Neuronal stem cell (in vitro differentiated cells): ENCODE measurements at regions not wholly inside any gene's neighbourhood (a gene's known extent, or its start where the extent isn't known, plus 50 kb on each side); places are given as distances from the start of the nearest gene placed in this dataset.
A peak's percentile ranks its signal among the peaks of the same experiment; 100 is the strongest.

ENCODE experiments used
- DNase-seq: peaks from one replicate; pipeline ENCODE4 v3.0.0-alpha.2; 2013; ENCODE audit warnings: low spot score
- H2AFZ ChIP-seq: one replicate; pipeline ENCODE4 v1.6.1; 2013; ENCODE audit warnings: mild to moderate bottlenecking, low read length, inconsistent platforms
- H2AK5ac ChIP-seq: 2 replicates; pipeline ENCODE4 v1.6.1; 2013; ENCODE audit warnings: low read depth, mild to moderate bottlenecking, inconsistent platforms, low read length, moderate library complexity, mixed read lengths
- H2BK120ac ChIP-seq: 2 replicates; pipeline ENCODE4 v1.6.1; 2013; ENCODE audit warnings: low read depth, mild to moderate bottlenecking, inconsistent platforms, low read length, moderate library complexity, mixed read lengths
- H2BK12ac ChIP-seq: one replicate; pipeline ENCODE4 v1.6.1; 2013; ENCODE audit warnings: low read length, inconsistent platforms
- H2BK15ac ChIP-seq: 2 replicates; pipeline ENCODE4 v1.6.1; 2013; ENCODE audit warnings: mild to moderate bottlenecking, low read length, inconsistent platforms, mixed read lengths
- H2BK5ac ChIP-seq: one replicate; pipeline ENCODE4 v1.6.1; 2013; ENCODE audit warnings: inconsistent platforms, mild to moderate bottlenecking, low read length, moderate library complexity
- H3K14ac ChIP-seq: one replicate; pipeline ENCODE4 v1.6.1; 2013; ENCODE audit warnings: low read length, inconsistent platforms
- H3K18ac ChIP-seq: 2 replicates; pipeline ENCODE4 v1.6.1; 2013; ENCODE audit warnings: low read length, inconsistent platforms
- H3K23ac ChIP-seq: 2 replicates; pipeline ENCODE4 v1.6.1; 2013; ENCODE audit warnings: low read depth, mild to moderate bottlenecking, mixed read lengths, low read length, inconsistent platforms; ENCODE audit not compliant: poor library complexity
- H3K27ac ChIP-seq: replicated peaks from 3 replicates; pipeline ENCODE4 v1.5.1; 2013; ENCODE audit warnings: low read length, inconsistent platforms
- H3K27me3 ChIP-seq, 3 experiments: 2 replicates each; pipeline ENCODE4 v1.6.1; 2013; ENCODE audit warnings: low read length in 3 of 3, mild to moderate bottlenecking in 2 of 3, inconsistent platforms in 1 of 3, low read depth in 1 of 3, mixed read lengths in 1 of 3, moderate library complexity in 1 of 3; ENCODE audit not compliant: control insufficient read depth in 3 of 3, insufficient read depth in 3 of 3
- H3K36me3 ChIP-seq, 2 donors: replicated peaks in 1 of 2; 2 replicates each; pipeline ENCODE4 v1.6.1; 2013; ENCODE audit warnings: low read length in 2 of 2; ENCODE audit not compliant: control insufficient read depth in 2 of 2, insufficient read depth in 2 of 2
- H3K4ac ChIP-seq: 2 replicates; pipeline ENCODE4 v1.6.1; 2013; ENCODE audit warnings: inconsistent platforms, mild to moderate bottlenecking, low read length, moderate library complexity
- H3K4me1 ChIP-seq, 2 donors: 1 replicate in 1 of 2; 2 replicates in 1 of 2; pipeline ENCODE4 v1.6.1; 2013; ENCODE audit warnings: low read length in 2 of 2, low read depth in 1 of 2; ENCODE audit not compliant: control insufficient read depth in 2 of 2, insufficient read depth in 1 of 2
- H3K4me2 ChIP-seq: one replicate; pipeline ENCODE4 v1.6.1; 2013; ENCODE audit warnings: mild to moderate bottlenecking, low read length, inconsistent platforms; ENCODE audit not compliant: insufficient read depth, poor library complexity, severe bottlenecking
- H3K4me3 ChIP-seq, 2 donors: 2 replicates each; pipeline ENCODE4 v1.5.1; 2013; ENCODE audit warnings: low read length in 2 of 2, mild to moderate bottlenecking in 2 of 2, inconsistent platforms in 1 of 2, moderate library complexity in 1 of 2
- H3K79me1 ChIP-seq: one replicate; pipeline ENCODE4 v1.6.1; 2013; ENCODE audit warnings: low read depth, mild to moderate bottlenecking, inconsistent platforms, low read length, moderate library complexity
- H3K9ac ChIP-seq: one replicate; pipeline ENCODE4 v1.6.1; 2013; ENCODE audit warnings: mild to moderate bottlenecking, low read depth, low read length, inconsistent platforms; ENCODE audit not compliant: poor library complexity
- H3K9me3 ChIP-seq, 2 donors: replicated peaks in 1 of 2; 2 replicates each; pipeline versions ENCODE3 to v1.6.1; 2013; ENCODE audit warnings: low read length in 2 of 2, mild to moderate bottlenecking in 2 of 2, inconsistent platforms in 1 of 2, low read depth in 1 of 2, mixed read lengths in 1 of 2, moderate library complexity in 1 of 2; ENCODE audit not compliant: control insufficient read depth in 2 of 2, insufficient read depth in 1 of 2
- H4K8ac ChIP-seq: one replicate; pipeline ENCODE4 v1.6.1; 2013; ENCODE audit warnings: low read depth, mild to moderate bottlenecking, inconsistent platforms, low read length, moderate library complexity
- H4K91ac ChIP-seq: one replicate; pipeline ENCODE4 v1.6.1; 2013; ENCODE audit warnings: low read length, low read depth, mild to moderate bottlenecking, inconsistent platforms; ENCODE audit not compliant: poor library complexity
- WGBS, 2 donors: extraction: QIAGEN DNeasy Blood & Tissue Kit; methylation state at CpG; one replicate each; pipeline ENCODE4 v1.1.7; 2013; ENCODE audit warnings: missing lambda C conversion rate in 2 of 2, mixed read lengths in 1 of 2; ENCODE audit not compliant: insufficient read length in 2 of 2, insufficient replicate concordance in 1 of 2; ENCODE audit errors: extremely low coverage in 2 of 2; 5-methylcytosine and 5-hydroxymethylcytosine counted together

GRCh38 chr12:59077575-59078426 is 157.5 kb upstream of the LRIG3 start:
- Histone ChIP-seq H3K14ac (no peak overlapping the region), H3K27me3 (no peaks in the 10 kb centered on the region), H3K4me1 (peaks cover 1 to 12% of the 10 kb centered on the region in 2 donors), H2AK5ac (no peak overlapping the region), H3K4me2 (no peak overlapping the region), H3K79me1 (no peaks in the 10 kb centered on the region), H2BK15ac (no peak overlapping the region), H3K9ac (no peak overlapping the region), H3K18ac (no peak overlapping the region), H2BK5ac (no peak overlapping the region), H3K4ac (no peak overlapping the region), H3K23ac (no peak overlapping the region), H2BK12ac (no peak overlapping the region), H3K36me3 (no peaks in the 10 kb centered on the region), H2AFZ (peak overlapping the region; percentile 19), H3K27ac (no peak overlapping the region), H3K9me3 (no peaks in the 10 kb centered on the region), H4K91ac (no peak overlapping the region), H4K8ac (no peak overlapping the region), H2BK120ac (no peak overlapping the region), H3K4me3 (no peak overlapping the region)
- no peak for DNase-seq
- WGBS, 2 donors: no CpG with 5 or more reads among the region's 6 CpGs

DNA sequence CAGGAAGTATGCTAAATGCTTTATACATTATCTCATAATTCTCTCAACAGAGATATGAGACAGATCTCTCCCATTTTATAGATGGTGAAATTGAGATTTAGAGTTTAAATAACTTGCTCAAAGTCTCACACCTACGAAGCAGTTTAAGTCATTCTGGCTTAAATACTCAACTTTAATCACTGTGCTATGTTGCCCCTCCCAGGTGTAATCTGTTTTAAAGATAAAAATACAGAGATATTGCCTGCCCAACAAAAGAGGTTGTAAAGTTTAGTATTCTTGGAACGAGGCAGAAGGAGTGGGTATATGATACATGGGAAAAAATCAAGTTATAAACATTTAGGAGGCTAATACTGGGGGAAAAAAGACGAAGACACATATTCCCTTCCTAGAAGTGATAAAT is 156.8 kb upstream of the LRIG3 start:
- DNase-seq: no peak
- Histone ChIP-seq H2AK5ac (no peak overlapping the region), H4K91ac (no peak overlapping the region), H3K4me1 (peaks cover 1 to 12% of the 10 kb centered on the region in 2 donors), H4K8ac (no peak overlapping the region), H3K14ac (no peak overlapping the region), H3K23ac (no peak overlapping the region), H3K27ac (no peak overlapping the region), H3K18ac (no peak overlapping the region), H3K36me3 (no peaks in the 10 kb centered on the region), H3K27me3 (no peaks in the 10 kb centered on the region), H2AFZ (peak overlapping the region; percentile 19), H3K9ac (no peak overlapping the region), H3K79me1 (no peaks in the 10 kb centered on the region), H2BK5ac (no peak overlapping the region), H2BK15ac (no peak overlapping the region), H3K9me3 (no peaks in the 10 kb centered on the region), H2BK120ac (no peak overlapping the region), H2BK12ac (no peak overlapping the region), H3K4me2 (no peak overlapping the region), H3K4me3 (no peak overlapping the region), H3K4ac (no peak overlapping the region)
- WGBS, 2 donors: no CpG with 5 or more reads among the region's 3 CpGs

DNA sequence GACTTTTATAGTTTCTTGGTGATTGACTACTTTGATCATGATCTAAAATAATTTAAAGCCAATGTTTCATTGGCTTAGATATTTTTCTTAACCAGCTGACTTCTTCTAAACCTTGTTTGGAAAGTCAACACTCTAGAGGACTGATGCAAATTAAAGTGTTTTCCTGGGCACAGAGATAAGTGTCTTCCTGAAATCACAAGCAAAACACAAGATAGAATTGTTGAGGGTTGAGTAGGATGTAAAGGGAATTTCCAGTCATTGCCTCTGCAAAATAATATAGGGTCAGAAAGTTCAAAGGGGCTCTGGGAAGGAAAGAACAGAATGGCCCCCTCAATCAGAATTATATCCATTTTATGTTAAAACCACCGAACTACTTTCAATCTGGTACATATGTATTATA is 156.3 kb upstream of the LRIG3 start:
- no CpG with 5 or more reads among the region's 1 CpG for WGBS, 2 donors
- no peak overlapping the region for H2BK120ac ChIP-seq

DNA sequence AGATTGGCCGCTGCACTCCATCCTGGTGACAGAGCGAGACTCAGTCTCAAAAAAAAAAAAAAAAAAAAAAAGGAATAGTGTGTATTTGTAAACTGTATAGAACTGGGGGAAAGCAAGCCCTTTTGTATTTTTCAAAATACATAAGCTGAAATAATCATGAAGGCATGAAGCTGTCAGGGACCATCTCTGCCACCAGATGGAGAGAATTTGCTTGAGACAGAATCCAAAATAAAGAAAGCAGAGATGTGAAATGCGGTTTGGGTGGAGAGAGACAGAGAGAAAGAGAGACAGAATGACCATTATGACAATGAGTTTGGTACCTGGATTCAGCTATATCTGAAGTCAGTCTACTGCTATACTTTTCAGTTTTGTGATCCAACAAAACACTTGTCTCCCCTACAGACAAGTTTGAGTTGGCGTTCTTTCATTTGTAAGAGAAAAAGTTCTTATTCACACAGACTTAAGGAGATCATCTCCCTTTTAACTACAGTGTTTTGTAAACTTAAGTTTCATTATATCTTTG is 155.7 kb upstream of the LRIG3 start:
- H2BK12ac ChIP-seq: no peak overlapping the region
- H3K4ac ChIP-seq: no peak overlapping the region
- no peak overlapping the region for H3K14ac ChIP-seq
- H2BK5ac ChIP-seq: no peak overlapping the region
- no peak overlapping the region for H3K23ac ChIP-seq
- H2AFZ ChIP-seq: no peak overlapping the region
- no peak overlapping the region for H4K8ac ChIP-seq
- H4K91ac ChIP-seq: no peak overlapping the region
- no peaks in the 10 kb centered on the region for H3K36me3 ChIP-seq
- H3K4me2 ChIP-seq: no peak overlapping the region
- DNase-seq: no peak
- no peaks in the 10 kb centered on the region for H3K9me3 ChIP-seq
- no peaks in the 10 kb centered on the region for H3K27me3 ChIP-seq
- no peak overlapping the region for H3K18ac ChIP-seq
- peaks cover 1 to 12% of the 10 kb centered on the region in 2 donors for H3K4me1 ChIP-seq
- H3K9ac ChIP-seq: no peak overlapping the region
- no peak overlapping the region for H2BK15ac ChIP-seq
- WGBS, 2 donors: no CpG with 5 or more reads among the region's 4 CpGs
- H2AK5ac ChIP-seq: no peak overlapping the region
- no peak overlapping the region for H3K27ac ChIP-seq
- no peaks in the 10 kb centered on the region for H3K79me1 ChIP-seq
- no peak overlapping the region for H2BK120ac ChIP-seq
- no peak overlapping the region for H3K4me3 ChIP-seq

More for the DNA sequence above, 156.3 kb upstream of the LRIG3 start:
- no peak overlapping the region for H3K27ac ChIP-seq
- no peaks in the 10 kb centered on the region for H3K79me1 ChIP-seq
- H3K18ac ChIP-seq: no peak overlapping the region
- H3K4me1 ChIP-seq: peaks cover 1 to 12% of the 10 kb centered on the region in 2 donors
- H3K23ac ChIP-seq: no peak overlapping the region
- H3K4me2 ChIP-seq: no peak overlapping the region
- no peak overlapping the region for H4K8ac ChIP-seq
- no peak overlapping the region for H2BK12ac ChIP-seq
- no peak overlapping the region for H2BK15ac ChIP-seq
- no peak for DNase-seq
- no peaks in the 10 kb centered on the region for H3K9me3 ChIP-seq
- H2AK5ac ChIP-seq: no peak overlapping the region
- no peaks in the 10 kb centered on the region for H3K36me3 ChIP-seq
- no peak overlapping the region for H3K4me3 ChIP-seq
- no peak overlapping the region for H3K14ac ChIP-seq
- no peaks in the 10 kb centered on the region for H3K27me3 ChIP-seq
- H2BK5ac ChIP-seq: no peak overlapping the region
- H2AFZ ChIP-seq: peak overlapping the region; percentile 13
- no peak overlapping the region for H3K9ac ChIP-seq
- no peak overlapping the region for H4K91ac ChIP-seq
- no peak overlapping the region for H3K4ac ChIP-seq
